HG02884 (cell line): ENCODE measurements at regions not wholly inside any gene's neighbourhood (a gene's known extent, or its start where the extent isn't known, plus 50 kb on each side); places are given as distances from the start of the nearest gene placed in this dataset.

Experiments used
- ATAC-seq: cut with Tn5 transposase; IDR thresholded peaks from one replicate; pipeline ENCODE4 v1.9.1; 2021; ENCODE audit warnings: mild to moderate bottlenecking, moderate library complexity; ENCODE audit not compliant: unreplicated experiment

DNA sequence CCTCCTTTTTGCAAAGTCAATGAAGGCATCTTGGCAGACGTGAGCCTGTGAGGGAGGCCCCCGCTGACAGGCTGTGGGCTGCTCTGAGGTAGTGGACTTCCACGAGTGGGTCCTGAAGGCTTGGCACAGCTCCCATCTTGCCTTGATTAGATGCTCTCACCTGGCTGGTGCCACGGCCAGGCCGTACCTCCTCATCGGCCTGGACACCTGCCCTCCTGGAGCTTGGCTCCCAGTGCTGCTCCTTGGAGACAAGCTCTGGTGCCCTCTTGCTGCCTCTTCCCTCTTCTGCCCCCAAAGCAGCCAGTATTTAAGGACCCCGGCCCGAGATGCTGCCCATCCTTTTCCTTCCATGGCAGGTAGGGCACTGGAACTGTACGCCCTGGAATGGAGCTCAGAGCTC is 93.5 kb downstream of the ERMARD start:
- no peak for ATAC-seq

DNA sequence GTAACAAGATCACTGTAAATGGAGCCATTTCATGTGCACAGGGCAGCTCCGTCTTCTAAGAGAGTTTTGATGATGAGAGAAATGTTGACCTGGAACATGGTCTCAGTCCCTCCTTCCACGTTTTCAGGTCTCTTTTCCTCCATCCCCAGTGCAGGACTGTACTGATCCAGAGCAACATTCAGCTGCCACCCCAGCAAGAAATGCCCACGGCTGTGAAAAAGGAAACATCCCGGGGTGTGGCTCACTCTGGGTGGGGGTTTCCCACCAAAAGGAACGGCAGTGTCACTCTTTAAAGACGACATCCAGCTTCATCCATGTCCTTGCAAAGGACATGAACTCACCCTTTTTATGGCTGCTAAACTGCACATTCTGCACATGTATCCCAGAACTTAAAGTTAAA is 92.6 kb downstream of the ERMARD start:
- no peak for ATAC-seq

DNA sequence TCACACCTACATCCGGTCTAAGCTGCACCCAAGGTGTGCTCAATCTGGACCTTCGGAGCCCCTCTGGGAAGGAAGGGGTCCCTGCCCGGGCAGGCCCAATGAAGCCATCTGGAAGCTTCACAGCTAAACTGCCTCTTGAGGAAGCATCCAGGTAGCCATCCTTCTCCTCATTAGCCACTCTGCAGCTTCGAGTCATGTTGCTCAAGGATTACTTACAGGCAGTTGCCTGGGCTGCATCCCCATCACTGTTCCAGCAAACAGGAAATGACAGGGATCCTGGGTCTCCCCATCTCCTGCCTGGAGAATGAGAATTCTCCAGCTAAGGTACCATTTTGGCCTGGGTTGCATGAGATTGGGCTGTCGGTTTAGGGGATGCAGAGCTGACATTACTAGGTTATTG is 91.7 kb downstream of the ERMARD start:
- ATAC-seq, result no peak

DNA sequence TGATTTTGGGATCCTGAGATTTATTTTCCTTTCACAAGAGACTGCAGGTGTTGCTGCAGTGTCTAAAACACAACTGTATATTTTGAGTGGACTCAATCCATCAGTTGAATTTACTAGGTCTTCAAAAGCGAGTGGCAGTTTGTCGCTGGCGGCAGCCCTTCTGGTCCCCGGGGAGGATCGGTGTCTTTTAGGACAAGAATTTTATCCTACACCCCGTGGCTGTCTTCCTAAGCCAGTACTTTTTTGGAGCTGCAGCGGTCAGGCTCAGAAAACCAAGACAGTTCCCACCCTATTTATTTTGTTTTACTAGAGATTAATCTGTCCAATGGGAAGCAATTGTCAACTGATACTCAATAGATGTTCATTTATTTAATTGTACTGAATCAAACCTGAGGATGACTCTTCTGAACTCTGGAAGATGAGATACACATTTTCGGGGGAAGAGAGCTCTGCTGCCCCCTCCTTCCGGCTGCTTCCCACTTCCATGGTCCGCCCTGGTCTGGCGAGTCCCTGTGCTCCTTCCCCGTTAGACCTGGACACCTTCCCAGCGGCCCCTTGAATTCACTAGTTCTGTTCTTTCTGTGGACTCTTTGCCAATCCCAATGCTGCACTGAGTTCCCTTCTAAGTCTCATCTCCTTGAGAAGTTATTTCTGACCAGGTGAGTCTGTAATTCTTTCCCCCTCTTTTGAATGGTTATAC is 90.6 kb downstream of the ERMARD start:
- no peak for ATAC-seq

DNA sequence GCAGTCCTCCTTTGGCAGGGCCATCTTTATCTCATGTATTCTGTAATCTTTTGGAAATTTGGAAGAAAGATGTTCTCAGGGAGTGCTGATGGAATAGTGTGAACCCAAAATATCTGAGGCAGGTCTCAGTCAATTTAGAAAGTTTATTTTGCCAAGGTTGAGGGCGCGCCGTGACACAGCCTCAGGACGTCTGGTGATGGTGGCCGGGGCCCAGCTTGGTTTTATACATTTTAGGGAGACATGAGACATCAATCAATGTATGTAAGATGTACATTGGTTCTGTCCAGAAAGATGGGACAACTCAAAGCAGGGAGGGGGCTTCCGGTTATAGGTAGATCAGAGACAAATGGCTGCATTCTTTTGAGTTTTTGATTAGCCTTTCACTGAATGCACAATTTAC is 89.8 kb downstream of the ERMARD start:
- ATAC-seq, result no peak

DNA sequence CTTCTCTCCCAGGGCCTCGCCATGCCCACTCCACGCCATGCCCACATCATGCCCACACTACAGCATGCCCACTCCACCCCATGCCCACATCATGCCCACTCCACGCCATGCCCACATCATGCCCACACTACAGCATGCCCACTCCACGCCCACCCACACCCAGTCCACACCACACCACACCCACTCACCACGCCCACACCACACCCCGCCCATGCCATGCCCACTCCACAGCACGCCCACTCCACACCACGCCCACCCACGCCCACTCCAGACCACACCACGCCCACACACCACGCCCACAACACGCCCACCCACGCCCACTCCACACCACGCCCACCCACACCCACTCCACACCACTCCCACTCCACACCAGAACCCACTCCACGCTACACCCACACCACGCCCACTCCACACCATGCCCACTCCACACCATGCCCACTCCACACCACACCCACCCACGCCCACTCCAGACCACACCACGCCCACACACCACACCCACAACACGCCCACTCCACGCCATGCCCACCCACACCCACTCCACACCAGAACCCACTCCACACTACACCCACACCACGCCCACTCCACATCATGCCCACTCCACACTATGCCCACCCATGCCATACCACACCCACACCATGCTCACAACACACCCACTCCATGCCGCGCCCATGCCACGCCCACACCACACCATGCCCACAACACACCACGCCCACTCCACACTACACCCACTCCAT is 88.6 kb downstream of the ERMARD start:
- ATAC-seq, result no peak

DNA sequence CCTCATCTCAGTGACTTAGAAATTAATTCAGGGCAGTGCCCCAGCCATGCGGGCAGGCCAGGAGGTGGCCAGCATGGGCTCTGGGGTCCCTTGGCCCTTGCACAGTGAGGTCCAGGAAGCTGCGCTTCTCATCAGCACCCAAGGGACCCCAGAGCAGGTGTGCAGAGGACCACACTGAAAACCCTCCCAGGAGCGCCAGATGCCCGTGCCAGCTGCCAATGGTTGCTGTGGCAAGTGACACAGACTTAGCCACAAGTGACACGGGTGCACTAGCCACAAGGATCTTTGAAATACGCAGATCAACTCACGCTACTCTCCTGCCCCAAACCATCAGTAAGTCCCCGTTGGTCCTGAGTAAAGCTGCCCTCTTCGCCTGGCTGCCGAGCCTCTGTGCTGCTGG is 88.1 kb downstream of the ERMARD start:
- ATAC-seq, result no peak

DNA sequence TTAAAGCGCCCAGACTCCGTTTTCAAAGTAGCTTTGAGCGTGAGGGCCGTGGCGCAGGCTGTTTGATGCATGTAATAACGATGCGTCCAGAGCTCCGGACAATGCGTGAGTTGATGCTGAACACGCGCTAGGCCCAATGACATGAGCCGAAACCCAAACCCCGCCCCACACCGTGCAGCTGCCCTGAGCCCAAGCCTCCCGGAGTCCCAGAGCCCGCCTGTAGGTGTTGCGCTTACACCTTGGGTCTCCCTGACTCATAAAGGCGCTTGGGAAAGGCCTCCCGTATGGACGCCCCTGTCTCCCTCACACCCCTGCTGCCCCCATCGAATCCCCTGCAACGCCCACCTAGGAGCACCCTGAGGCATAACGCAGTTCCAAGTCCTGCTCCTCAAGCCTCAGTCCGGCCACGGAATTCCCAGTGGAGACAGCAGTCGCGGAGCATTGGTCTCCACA is 87.6 kb downstream of the ERMARD start:
- no peak for ATAC-seq

DNA sequence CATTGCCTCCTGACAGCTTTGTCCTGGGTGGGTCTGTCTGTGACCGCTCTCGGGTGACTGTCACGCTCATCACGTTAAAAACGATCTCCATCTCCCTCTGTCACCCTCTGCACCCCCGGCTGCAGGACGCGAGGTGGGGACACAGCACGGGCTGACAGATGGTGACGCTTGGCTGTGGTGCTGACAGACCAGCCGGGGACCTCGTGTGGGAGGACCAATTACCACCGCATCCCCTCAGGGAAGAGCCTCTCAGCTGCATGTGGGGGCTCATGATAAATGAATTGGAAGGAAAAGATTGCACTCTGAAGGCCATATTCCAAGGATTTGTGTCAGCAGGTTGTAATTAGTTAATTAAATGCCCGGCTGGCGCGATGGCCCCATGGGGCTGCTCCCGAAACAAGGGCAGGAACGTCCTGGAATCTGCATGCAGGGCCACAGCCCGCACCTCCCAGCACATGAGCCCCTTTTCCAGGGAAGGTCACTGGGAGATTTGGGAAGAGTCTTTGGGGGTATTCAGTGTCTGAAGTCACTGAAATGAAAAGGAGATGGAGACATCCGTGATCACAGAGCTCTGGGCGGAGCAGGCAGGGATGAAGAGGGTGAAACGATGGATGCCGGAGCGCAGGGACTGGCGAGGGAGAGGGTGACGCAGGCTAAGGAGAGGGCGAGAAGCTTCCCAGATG is 87.1 kb downstream of the ERMARD start:
- ATAC-seq, result no peak

DNA sequence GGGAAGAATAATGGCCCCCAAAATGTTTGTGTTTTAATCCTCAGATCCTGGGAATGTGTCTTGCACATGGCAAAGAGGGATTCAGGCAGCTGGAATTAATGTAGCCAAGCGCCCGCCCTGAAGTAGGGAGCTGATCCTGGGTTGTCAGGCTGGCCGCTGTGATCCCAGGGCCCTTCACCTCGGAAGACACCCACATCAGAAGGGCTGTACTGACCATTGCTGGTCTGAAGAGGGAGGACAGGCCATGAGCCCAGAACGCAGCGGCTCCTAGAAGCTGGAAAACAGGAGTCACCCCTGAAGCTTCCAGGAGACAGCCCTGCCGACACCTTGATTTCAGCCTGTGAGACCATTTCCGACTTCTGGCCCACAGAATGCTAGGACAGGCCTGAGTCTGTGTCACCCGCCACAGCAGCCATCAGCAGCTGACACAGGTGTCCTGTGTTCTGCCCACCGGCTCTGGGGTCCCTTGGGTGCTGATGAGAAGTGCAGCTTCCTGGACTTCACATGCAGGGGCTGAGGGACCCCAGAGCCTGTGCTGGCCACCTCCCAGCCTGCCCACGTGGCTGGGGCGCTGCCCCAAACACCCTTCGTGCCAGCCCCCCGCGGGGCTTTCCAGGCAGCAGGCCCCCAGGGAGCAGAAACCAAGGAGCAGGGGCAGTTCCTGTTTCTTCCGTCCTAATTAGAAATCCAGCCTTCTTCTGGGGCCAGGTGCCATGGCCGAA is 86.3 kb downstream of the ERMARD start:
- ATAC-seq, result no peak

DNA sequence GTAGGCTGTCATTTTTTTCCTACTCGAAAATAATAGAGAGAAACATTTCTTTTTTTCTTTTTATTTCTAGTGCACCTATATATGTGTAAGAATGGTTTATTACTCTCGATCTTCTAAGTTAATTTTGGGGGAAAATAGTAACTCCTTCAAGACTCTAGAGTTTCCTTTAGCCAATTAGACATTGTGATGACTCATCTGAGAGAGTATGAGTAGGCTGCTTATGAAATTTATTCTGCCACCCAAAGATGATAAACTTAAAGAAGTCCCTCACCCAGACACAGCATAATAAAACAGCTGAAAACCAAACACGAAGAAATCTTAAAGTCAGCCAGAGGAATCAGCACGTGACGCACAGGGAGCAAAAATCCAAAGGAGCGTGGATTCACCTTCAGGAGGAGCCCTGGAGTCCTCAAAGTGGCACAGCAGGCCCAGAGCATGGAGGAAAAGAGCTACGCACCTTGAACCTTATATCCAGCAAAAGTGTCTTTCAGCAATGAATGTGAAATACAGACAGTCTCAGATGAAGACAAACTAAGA is 81.9 kb downstream of the ERMARD start:
- no peak for ATAC-seq

DNA sequence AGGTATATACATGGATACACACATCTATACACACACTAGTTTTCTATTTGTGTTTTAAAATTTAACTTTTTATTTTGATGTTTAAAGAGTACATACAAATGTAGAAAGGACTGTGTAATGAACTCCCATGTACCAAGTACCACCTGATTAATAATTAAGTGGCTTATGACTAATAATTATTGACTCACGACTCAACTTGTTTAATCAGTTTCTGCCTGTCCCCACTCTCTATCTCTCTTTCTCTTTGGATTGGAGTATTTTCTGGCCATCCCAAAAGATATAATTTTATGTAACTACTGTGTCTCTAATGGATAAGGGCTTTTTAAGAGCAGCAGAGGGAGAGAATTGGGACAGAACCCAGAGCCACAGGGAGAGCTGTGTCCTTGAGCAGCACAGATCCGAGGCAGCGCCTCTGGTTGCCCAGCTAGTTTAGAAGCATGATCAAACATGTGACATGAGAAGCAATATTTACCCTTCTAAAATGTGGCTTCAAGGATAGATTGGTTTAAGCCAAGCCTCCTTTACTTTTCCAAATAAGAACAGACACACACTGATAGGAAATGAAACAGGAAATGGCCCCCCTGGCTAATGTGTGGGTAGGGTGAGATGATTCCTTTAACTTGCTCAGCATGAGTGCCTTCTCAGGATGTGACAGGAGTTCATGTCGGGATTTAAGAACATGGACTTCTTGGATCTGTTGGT is 81.0 kb downstream of the ERMARD start:
- no peak for ATAC-seq

DNA sequence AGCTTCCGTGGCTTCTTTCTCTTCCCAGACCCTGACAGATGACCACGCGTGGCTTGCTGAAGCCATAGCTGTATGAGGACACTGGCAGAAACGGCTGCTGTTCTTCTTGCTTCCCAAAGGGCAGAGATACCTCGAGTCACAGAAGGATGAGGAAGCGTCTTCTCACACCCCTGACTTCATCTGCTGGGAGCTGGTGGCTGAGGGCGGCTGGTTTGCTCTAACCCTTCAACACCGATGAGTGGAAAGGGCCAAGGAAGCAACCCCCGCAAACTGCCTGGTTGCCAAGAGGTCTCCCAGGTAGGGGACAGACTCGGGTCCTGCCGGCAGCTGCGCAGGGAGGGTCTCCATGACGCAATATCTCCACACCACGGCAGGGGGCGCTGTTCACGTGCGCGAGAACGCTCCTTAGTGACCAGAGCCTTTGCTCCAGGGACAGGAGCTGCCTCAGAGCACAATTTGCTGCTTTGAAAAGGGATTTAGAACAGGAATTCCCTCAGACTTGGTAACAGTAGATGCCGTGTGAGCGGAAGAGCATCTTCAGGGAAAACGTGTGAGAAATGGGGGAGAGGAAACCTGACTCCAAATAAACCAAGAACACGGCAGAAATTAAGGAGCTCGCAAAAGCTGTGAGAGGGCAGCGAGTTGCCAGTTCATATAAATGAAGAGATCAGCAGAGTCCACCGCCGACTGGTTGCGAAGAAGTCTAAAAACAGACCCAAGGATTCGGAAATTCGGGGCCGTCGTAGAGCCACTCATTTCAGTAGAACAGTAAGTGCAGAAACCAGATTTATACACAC is 80.2 kb downstream of the ERMARD start:
- ATAC-seq, result peak; percentile 72
